HepG2 (cell line): ENCODE measurements at regions not wholly inside any gene's neighbourhood (a gene's known extent, or its start where the extent isn't known, plus 50 kb on each side); places are given as distances from the start of the nearest gene placed in this dataset.

Source experiments
- ARID5B ChIP-seq: IDR thresholded peaks from 2 replicates; pipeline ENCODE4 v1.4.0; 2020; ENCODE audit warnings: mild to moderate bottlenecking, missing genetic modification reagents
- BHLHE40 ChIP-seq: IDR thresholded peaks from 2 replicates; pipeline ENCODE4 v1.6.1; 2011; ENCODE audit warnings: low read length, improper control_type of control experiment
- FLYWCH1 ChIP-seq: sonication (generic); formaldehyde crosslinking; IDR thresholded peaks from 2 replicates; pipeline ENCODE4 v1.8.1; 2023; ENCODE audit warnings: mild to moderate bottlenecking, missing genetic modification reagents
- IKZF1 ChIP-seq: fragments of 450-650 bp; IDR thresholded peaks from 2 replicates; pipeline ENCODE4 v1.7.1; 2016
- JUN ChIP-seq: sonication (generic); formaldehyde crosslinking; IDR thresholded peaks from 2 replicates; pipeline ENCODE4 v1.4.0; 2020; ENCODE audit warnings: mild to moderate bottlenecking, missing genetic modification reagents
- MED8 ChIP-seq: sonication (generic); formaldehyde crosslinking; IDR thresholded peaks from 2 replicates; pipeline ENCODE4 v1.8.1; 2023; ENCODE audit warnings: mild to moderate bottlenecking, missing genetic modification reagents; ENCODE audit not compliant: insufficient replicate concordance
- NFIB ChIP-seq: sonication (generic); formaldehyde crosslinking; IDR thresholded peaks from 2 replicates; pipeline ENCODE4 v1.9.0; 2021; ENCODE audit warnings: missing genetic modification reagents, mild to moderate bottlenecking, borderline replicate concordance
- PCBP1 ChIP-seq: fragments of 200-400 bp; formaldehyde crosslinking; IDR thresholded peaks from 2 replicates; pipeline ENCODE4 v1.6.1; 2017; ENCODE audit warnings: mild to moderate bottlenecking, low read depth, low read length, borderline replicate concordance
- RXRA ChIP-seq: sonication (generic); formaldehyde crosslinking; IDR thresholded peaks from 2 replicates; pipeline ENCODE4 v1.5.1; 2020; ENCODE audit warnings: missing genetic modification reagents
- SUZ12 ChIP-seq: fragments of 150-350 bp; IDR thresholded peaks from 2 replicates; pipeline ENCODE4 v1.6.1; 2014; ENCODE audit warnings: low read depth, low read length
- ZKSCAN1 ChIP-seq: fragments of 150-350 bp; IDR thresholded peaks from 2 replicates; pipeline ENCODE4 v1.6.1; 2014; ENCODE audit warnings: low read length
- ZNF432 ChIP-seq: sonication (generic); formaldehyde crosslinking; IDR thresholded peaks from 2 replicates; pipeline ENCODE4 v1.5.0; 2020; ENCODE audit warnings: missing genetic modification reagents, mild to moderate bottlenecking, borderline replicate concordance
- ZNF557 ChIP-seq: sonication (generic); formaldehyde crosslinking; IDR thresholded peaks from 2 replicates; pipeline ENCODE4 v1.4.0; 2020; ENCODE audit warnings: missing genetic modification reagents
- ZNF567 ChIP-seq: sonication (generic); formaldehyde crosslinking; IDR thresholded peaks from 2 replicates; pipeline ENCODE4 v1.8.1; 2023; ENCODE audit warnings: mild to moderate bottlenecking, missing genetic modification reagents, borderline replicate concordance
- ZNF772 ChIP-seq: sonication (generic); formaldehyde crosslinking; IDR thresholded peaks from 2 replicates; pipeline ENCODE4 v1.5.0; 2020; ENCODE audit warnings: mild to moderate bottlenecking, missing genetic modification reagents
- ZNF788 ChIP-seq: sonication (generic); formaldehyde crosslinking; IDR thresholded peaks from 2 replicates; pipeline ENCODE4 v1.5.0; 2020; ENCODE audit warnings: mild to moderate bottlenecking, missing genetic modification reagents, borderline replicate concordance
- TF ChIP-seq, protein P1 (sequence below): sonication (generic); formaldehyde crosslinking; IDR thresholded peaks from 2 replicates; pipeline ENCODE4 v1.4.0; 2020; ENCODE audit warnings: missing genetic modification reagents, borderline replicate concordance
- TF ChIP-seq, protein P2 (sequence below): IDR thresholded peaks from 2 replicates; pipeline ENCODE4 v1.6.1; 2016; ENCODE audit warnings: low read depth, borderline replicate concordance
- TF ChIP-seq, protein P3 (sequence below): sonication (generic); formaldehyde crosslinking; IDR thresholded peaks from 2 replicates; pipeline ENCODE4 v1.5.0; 2020; ENCODE audit warnings: mild to moderate bottlenecking, missing genetic modification reagents, moderate library complexity

DNA sequence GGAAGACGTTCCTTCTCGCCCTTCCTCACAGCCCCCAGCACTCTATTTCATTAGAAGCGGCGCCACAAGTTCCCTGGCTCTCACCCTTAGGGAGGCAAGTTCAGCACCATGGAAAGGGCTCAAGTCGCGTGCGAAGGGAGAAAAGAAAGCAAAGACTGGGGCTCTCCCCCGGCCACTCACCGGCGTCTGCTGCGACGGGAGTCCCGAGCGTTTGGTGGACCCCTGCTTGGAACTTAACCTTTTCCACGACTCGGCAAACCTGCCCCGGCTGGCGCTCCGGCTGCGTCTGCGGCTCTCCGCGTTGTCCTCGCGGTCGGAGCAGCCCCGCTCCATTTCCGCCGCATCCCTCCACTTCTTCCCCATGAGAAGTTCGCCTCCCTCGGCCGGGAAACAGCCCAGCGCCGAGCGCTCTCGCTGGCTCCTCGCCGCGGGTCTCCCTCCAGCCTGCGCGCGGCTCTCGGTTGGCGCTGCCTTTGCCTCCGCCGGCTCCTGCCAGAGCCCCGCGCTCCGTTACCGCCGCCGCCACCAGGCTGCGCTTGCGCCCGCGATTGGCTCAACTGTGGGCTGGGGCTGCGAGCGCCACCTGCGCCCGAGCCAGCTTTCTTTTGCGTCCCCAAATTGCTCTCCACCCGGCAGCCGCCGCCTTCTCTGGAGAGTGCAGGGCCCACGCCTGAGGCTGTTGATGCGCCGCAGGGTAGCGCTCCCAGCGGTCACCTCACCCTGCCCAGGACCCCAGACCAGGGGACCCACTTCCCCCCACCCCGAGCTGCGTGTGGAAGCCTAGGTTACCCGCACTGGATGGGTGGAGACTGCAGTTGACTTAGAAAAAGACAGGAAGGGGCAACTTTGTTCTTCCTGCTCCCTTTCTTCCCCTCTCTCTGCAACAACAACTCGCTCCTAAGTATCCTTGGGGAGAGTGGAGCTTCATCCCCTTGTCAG, 321.6 kb downstream of the CEMIP2 start (continued):
- peak; percentile 74 for TF ChIP-seq ZNF772 (CRISPR knock-in tag)
- TF ChIP-seq ZNF567 = no peak
- TF ChIP-seq SUZ12 = no peak
- TF ChIP-seq PCBP1 = no peak
- TF ChIP-seq ARID5B (CRISPR knock-in tag) = 0 out of 2 replicates have a peak, but pooled peaks have one; percentile 13
- TF ChIP-seq ZNF557 (CRISPR knock-in tag) = no peak
- TF ChIP-seq ZNF788 = 0 out of 2 replicates have a peak, but pooled peaks have one; percentile 48
- no peak for TF ChIP-seq MED8 (CRISPR knock-in tag)
- TF ChIP-seq, protein P1, sequence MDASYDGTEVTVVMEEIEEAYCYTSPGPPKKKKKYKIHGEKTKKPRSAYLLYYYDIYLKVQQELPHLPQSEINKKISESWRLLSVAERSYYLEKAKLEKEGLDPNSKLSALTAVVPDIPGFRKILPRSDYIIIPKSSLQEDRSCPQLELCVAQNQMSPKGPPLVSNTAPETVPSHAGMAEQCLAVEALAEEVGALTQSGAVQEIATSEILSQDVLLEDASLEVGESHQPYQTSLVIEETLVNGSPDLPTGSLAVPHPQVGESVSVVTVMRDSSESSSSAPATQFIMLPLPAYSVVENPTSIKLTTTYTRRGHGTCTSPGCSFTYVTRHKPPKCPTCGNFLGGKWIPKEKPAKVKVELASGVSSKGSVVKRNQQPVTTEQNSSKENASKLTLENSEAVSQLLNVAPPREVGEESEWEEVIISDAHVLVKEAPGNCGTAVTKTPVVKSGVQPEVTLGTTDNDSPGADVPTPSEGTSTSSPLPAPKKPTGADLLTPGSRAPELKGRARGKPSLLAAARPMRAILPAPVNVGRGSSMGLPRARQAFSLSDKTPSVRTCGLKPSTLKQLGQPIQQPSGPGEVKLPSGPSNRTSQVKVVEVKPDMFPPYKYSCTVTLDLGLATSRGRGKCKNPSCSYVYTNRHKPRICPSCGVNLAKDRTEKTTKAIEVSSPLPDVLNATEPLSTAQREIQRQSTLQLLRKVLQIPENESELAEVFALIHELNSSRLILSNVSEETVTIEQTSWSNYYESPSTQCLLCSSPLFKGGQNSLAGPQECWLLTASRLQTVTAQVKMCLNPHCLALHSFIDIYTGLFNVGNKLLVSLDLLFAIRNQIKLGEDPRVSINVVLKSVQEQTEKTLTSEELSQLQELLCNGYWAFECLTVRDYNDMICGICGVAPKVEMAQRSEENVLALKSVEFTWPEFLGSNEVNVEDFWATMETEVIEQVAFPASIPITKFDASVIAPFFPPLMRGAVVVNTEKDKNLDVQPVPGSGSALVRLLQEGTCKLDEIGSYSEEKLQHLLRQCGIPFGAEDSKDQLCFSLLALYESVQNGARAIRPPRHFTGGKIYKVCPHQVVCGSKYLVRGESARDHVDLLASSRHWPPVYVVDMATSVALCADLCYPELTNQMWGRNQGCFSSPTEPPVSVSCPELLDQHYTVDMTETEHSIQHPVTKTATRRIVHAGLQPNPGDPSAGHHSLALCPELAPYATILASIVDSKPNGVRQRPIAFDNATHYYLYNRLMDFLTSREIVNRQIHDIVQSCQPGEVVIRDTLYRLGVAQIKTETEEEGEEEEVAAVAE (CRISPR knock-in tag) = no peak
- no peak for TF ChIP-seq ZNF432 (CRISPR knock-in tag)
- TF ChIP-seq JUN (CRISPR knock-in tag) = no peak
- TF ChIP-seq, protein P2, sequence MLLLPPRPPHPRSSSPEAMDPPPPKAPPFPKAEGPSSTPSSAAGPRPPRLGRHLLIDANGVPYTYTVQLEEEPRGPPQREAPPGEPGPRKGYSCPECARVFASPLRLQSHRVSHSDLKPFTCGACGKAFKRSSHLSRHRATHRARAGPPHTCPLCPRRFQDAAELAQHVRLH (CRISPR knock-in tag) = 0 out of 2 replicates have a peak, but pooled peaks have one; percentile 20
- no peak for TF ChIP-seq NFIB (CRISPR knock-in tag)
- no peak for TF ChIP-seq IKZF1
- TF ChIP-seq FLYWCH1 (CRISPR knock-in tag) = no peak
- TF ChIP-seq ZKSCAN1 = no peak
- TF ChIP-seq BHLHE40 = peak; percentile 95
- TF ChIP-seq, protein P3, sequence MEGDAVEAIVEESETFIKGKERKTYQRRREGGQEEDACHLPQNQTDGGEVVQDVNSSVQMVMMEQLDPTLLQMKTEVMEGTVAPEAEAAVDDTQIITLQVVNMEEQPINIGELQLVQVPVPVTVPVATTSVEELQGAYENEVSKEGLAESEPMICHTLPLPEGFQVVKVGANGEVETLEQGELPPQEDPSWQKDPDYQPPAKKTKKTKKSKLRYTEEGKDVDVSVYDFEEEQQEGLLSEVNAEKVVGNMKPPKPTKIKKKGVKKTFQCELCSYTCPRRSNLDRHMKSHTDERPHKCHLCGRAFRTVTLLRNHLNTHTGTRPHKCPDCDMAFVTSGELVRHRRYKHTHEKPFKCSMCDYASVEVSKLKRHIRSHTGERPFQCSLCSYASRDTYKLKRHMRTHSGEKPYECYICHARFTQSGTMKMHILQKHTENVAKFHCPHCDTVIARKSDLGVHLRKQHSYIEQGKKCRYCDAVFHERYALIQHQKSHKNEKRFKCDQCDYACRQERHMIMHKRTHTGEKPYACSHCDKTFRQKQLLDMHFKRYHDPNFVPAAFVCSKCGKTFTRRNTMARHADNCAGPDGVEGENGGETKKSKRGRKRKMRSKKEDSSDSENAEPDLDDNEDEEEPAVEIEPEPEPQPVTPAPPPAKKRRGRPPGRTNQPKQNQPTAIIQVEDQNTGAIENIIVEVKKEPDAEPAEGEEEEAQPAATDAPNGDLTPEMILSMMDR = peak; percentile 34; the same call in 1 of the 2 replicates
- TF ChIP-seq RXRA (CRISPR knock-in tag) = no peak
